ENCODE measurements at regions not wholly inside any gene's neighbourhood (a gene's known extent, or its start where the extent isn't known, plus 50 kb on each side); places are given as distances from the start of the nearest gene placed in this dataset.

DNA sequence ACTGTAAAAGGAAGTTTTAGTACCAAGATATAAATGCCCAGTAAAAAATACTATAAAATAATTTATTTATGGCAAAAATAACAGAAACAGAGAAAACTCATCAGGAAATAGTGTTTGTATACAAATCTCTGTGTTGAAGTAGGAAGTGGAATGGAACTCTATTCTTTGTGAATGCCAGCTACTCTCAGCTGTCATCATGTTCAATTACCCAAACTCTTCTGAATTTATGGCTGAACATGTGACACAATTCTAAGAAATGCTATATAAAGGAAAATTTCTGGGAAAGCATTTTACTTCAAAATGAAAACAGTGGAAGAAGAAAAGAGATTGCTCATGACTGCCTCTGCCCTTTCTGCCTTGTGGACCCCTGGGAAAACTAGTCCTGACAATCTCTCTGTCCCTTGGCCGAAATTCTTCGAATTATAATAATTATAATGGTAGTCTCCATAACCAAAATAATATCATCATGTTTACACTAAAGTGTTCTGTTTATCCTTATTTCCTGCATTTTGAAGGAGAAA, 522.3 kb upstream of the ST8SIA4 start:
- Histone ChIP-seq H3K36me3 (replicated peaks; ENCODE audit: low read depth, low read length) (no peaks in the 10 kb centered on the region), H3K9ac (ENCODE audit: low read length) (no peak overlapping the region), H2AFZ (ENCODE audit: low read depth, low read length) (no peak overlapping the region), H3K79me2 (ENCODE audit: low read length) (no peaks in the 10 kb centered on the region), H3K27ac (ENCODE audit: low read length) (no peak overlapping the region), H3K4me1 (ENCODE audit: low read length) (peaks cover 4% of the 10 kb centered on the region), H4K20me1 (ENCODE audit: insufficient read depth, low read length) (no peaks in the 10 kb centered on the region), H3K4me3 (ENCODE audit: low read length) (no peak overlapping the region), H3K27me3 (ENCODE audit: low read depth, low read length) (no peaks in the 10 kb centered on the region), H3K4me2 (ENCODE audit: low read length) (no peak overlapping the region), H3K9me3 (ENCODE audit: insufficient read depth, low read length) (no peaks in the 10 kb centered on the region)
- no peak for TF ChIP-seq EZH2phosphoT487 (IDR thresholded peaks at IDR 0.05; ENCODE audit: low read depth)
- TF ChIP-seq, protein P1, sequence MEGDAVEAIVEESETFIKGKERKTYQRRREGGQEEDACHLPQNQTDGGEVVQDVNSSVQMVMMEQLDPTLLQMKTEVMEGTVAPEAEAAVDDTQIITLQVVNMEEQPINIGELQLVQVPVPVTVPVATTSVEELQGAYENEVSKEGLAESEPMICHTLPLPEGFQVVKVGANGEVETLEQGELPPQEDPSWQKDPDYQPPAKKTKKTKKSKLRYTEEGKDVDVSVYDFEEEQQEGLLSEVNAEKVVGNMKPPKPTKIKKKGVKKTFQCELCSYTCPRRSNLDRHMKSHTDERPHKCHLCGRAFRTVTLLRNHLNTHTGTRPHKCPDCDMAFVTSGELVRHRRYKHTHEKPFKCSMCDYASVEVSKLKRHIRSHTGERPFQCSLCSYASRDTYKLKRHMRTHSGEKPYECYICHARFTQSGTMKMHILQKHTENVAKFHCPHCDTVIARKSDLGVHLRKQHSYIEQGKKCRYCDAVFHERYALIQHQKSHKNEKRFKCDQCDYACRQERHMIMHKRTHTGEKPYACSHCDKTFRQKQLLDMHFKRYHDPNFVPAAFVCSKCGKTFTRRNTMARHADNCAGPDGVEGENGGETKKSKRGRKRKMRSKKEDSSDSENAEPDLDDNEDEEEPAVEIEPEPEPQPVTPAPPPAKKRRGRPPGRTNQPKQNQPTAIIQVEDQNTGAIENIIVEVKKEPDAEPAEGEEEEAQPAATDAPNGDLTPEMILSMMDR (IDR thresholded peaks at IDR 0.05; ENCODE audit: low read depth, low read length), result no peak

DNA sequence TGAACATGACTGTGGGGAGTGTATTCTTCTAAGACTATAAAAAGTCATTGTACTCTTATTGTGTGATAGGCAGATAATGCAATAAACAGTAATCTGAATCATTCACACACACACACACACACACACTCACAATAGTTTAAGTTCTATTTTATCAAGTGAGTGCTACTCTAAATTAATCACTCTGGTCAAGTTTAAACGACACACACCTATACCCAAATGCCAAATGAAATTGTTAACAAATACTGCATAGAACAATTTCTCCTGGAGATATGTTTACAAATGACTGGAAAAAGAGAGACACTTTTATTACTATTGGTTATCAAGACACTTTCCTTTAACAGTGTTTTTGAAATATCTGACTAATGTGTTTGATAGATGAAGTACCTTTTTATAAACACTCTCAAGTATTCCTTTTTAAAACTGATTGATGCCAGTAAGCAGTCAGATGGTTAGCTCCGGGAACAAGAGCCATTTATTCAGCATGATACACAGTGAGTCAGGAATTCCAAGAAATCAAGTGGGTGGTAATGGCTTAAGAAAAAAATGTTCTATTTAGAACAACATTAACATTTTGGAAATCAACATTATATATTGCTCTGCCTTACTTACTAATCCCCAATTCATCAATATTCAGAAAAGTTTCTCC, 521.6 kb upstream of the ST8SIA4 start:
- Histone ChIP-seq H3K27ac (ENCODE audit: low read length) (no peak overlapping the region), H4K20me1 (ENCODE audit: insufficient read depth, low read length) (no peaks in the 10 kb centered on the region), H3K4me1 (ENCODE audit: low read length) (no peaks in the 10 kb centered on the region), H3K36me3 (replicated peaks; ENCODE audit: low read depth, low read length) (no peaks in the 10 kb centered on the region), H2AFZ (ENCODE audit: low read depth, low read length) (no peak overlapping the region), H3K79me2 (ENCODE audit: low read length) (no peaks in the 10 kb centered on the region), H3K4me2 (ENCODE audit: low read length) (no peak overlapping the region), H3K27me3 (ENCODE audit: low read depth, low read length) (no peaks in the 10 kb centered on the region), H3K4me3 (ENCODE audit: low read length) (no peak overlapping the region), H3K9me3 (ENCODE audit: insufficient read depth, low read length) (no peaks in the 10 kb centered on the region), H3K9ac (ENCODE audit: low read length) (no peak overlapping the region)
- TF ChIP-seq, protein P1 (IDR thresholded peaks at IDR 0.05; ENCODE audit: low read depth, low read length), result no peak
- TF ChIP-seq EZH2phosphoT487 (IDR thresholded peaks at IDR 0.05; ENCODE audit: low read depth), result no peak

DNA sequence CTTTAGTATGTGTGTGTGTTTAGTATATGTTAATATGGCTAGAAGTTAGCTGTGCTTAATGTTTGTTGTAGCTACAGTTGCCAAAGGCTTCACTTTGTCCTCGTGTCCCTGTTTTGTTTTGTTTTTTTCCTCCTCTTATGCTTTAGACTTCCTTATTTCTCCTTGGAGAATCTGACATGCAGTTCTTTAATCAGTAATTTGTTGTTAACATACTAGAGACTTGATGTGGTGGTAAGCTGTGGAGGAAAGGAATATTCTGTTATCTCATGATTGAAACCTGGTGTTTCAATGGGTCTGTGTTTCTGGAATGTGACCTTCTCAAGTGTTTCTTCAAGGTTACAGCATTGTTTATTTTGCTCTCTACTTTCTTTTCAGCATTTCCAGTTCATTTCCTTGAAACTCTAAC, 515.6 kb upstream of the ST8SIA4 start:
- Histone ChIP-seq H3K4me3 (ENCODE audit: low read length) (no peak overlapping the region), H3K9me3 (ENCODE audit: insufficient read depth, low read length) (no peaks in the 10 kb centered on the region), H3K79me2 (ENCODE audit: low read length) (no peaks in the 10 kb centered on the region), H3K4me2 (ENCODE audit: low read length) (no peak overlapping the region), H4K20me1 (ENCODE audit: insufficient read depth, low read length) (no peaks in the 10 kb centered on the region), H3K27ac (ENCODE audit: low read length) (no peak overlapping the region), H3K27me3 (ENCODE audit: low read depth, low read length) (no peaks in the 10 kb centered on the region), H3K36me3 (replicated peaks; ENCODE audit: low read depth, low read length) (no peaks in the 10 kb centered on the region), H2AFZ (ENCODE audit: low read depth, low read length) (no peak overlapping the region), H3K4me1 (ENCODE audit: low read length) (no peaks in the 10 kb centered on the region), H3K9ac (ENCODE audit: low read length) (no peak overlapping the region)
- no peak for TF ChIP-seq EZH2phosphoT487 (IDR thresholded peaks at IDR 0.05; ENCODE audit: low read depth)
- TF ChIP-seq, protein P1 (IDR thresholded peaks at IDR 0.05; ENCODE audit: low read depth, low read length), result no peak

DNA sequence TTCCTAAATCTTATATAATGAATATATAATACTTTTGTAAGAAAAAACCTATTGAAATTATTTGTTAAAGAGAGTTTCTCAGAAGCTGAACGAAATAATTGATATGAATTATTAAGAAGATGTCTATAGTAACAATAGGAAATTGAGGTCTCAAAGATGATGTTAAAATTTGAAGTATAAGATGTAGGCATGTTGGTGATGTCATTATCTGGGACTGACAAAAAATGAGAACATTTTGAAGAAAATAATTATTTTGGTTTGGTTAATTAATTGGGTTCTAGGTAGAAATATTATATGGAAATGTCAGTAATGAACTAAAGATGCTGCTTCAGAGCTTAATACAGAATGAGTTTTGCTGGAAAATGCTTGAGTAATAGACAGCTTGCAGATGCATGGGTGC, 501.4 kb upstream of the ST8SIA4 start:
- no peaks in the 10 kb centered on the region for H3K27me3 ChIP-seq (ENCODE audit: low read depth, low read length)
- TF ChIP-seq, protein P1 (IDR thresholded peaks at IDR 0.05; ENCODE audit: low read depth, low read length), result no peak
- TF ChIP-seq EZH2phosphoT487 (IDR thresholded peaks at IDR 0.05; ENCODE audit: low read depth), result no peak

More for the DNA sequence above, 501.4 kb upstream of the ST8SIA4 start:
- Histone ChIP-seq H3K36me3 (replicated peaks; ENCODE audit: low read depth, low read length) (no peaks in the 10 kb centered on the region), H3K27ac (ENCODE audit: low read length) (no peak overlapping the region), H3K9ac (ENCODE audit: low read length) (no peak overlapping the region), H2AFZ (ENCODE audit: low read depth, low read length) (no peak overlapping the region), H3K79me2 (ENCODE audit: low read length) (no peaks in the 10 kb centered on the region), H3K4me2 (ENCODE audit: low read length) (no peak overlapping the region), H4K20me1 (ENCODE audit: insufficient read depth, low read length) (no peaks in the 10 kb centered on the region), H3K4me3 (ENCODE audit: low read length) (no peak overlapping the region), H3K4me1 (ENCODE audit: low read length) (no peaks in the 10 kb centered on the region), H3K9me3 (ENCODE audit: insufficient read depth, low read length) (no peaks in the 10 kb centered on the region)

Data from OCI-LY3 (cell line).